GM12874 (cell line): ENCODE measurements at regions not wholly inside any gene's neighbourhood (a gene's known extent, or its start where the extent isn't known, plus 50 kb on each side); places are given as distances from the start of the nearest gene placed in this dataset.

Source experiments
- CTCF ChIP-seq: IDR thresholded peaks from 2 replicates; pipeline ENCODE4 v1.5.1; 2011; ENCODE audit warnings: low read depth, mild to moderate bottlenecking, control low read depth, low read length, moderate library complexity; ENCODE audit not compliant: insufficient read depth

GRCh38 chr2:220129391-220129790, 502.0 kb downstream of the SLC4A3 start:
- no peak for TF ChIP-seq CTCF

GRCh38 chr2:220134756-220135534, 507.5 kb downstream of the SLC4A3 start:
- TF ChIP-seq CTCF = no peak

- TF ChIP-seq CTCF = no peak
Observed at GRCh38 chr2:220143336-220143735, 515.9 kb downstream of the SLC4A3 start.

- TF ChIP-seq CTCF = no peak
Observed at GRCh38 chr2:220144411-220144810, 517.0 kb downstream of the SLC4A3 start.

GRCh38 chr2:220147161-220148038, 520.0 kb downstream of the SLC4A3 start:
- no peak for TF ChIP-seq CTCF

GRCh38 chr2:220148471-220149248, 521.2 kb downstream of the SLC4A3 start:
- TF ChIP-seq CTCF = no peak

GRCh38 chr2:220151341-220151740, 523.9 kb downstream of the SLC4A3 start:
- no peak for TF ChIP-seq CTCF
